ENCODE measurements at regions not wholly inside any gene's neighbourhood (a gene's known extent, or its start where the extent isn't known, plus 50 kb on each side); places are given as distances from the start of the nearest gene placed in this dataset.

DNA sequence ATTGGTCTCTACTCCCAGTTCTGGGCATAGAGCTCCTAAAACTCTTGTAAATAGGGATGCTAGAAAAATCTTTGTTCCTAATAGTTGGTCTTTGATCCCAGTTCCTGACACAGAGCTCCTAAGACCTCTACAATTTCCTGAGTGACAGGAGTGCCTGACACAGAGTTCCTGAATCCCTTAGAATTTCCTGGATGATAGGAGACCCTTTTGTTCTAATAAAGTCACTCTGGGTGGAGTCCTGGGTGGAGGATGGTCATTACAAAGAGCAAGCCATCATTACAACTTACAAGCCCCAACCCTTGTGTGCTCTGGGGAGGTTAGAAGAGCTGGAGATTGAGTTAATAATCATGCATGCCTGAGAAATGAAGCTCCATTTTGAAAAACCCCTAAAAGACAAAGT lies 58.4 kb downstream of the ZZZ3 start:
- Histone ChIP-seq H3K27ac (peak overlapping the region in 2 of 4 donors; percentile 27 to 36), H3K9me3 (no peaks in the 10 kb centered on the region), H3K27me3 (no peaks in the 10 kb centered on the region), H3K4me3 (no peak overlapping the region), H3K4me1 (peaks cover 0 to 3% (median 1%) of the 10 kb centered on the region in 4 donors), H3K36me3 (peaks cover 0 to 29% (median 0%) of the 10 kb centered on the region in 4 donors)
- no peak for ATAC-seq (ENCODE audit: low FRiP score in 2 of 2)
- TF ChIP-seq POLR2A (IDR thresholded peaks at IDR 0.05) (no peak), EP300 (IDR thresholded peaks at IDR 0.05) (no peak), POLR2AphosphoS5 (IDR thresholded peaks at IDR 0.05) (no peak)
- TF ChIP-seq, protein P1, sequence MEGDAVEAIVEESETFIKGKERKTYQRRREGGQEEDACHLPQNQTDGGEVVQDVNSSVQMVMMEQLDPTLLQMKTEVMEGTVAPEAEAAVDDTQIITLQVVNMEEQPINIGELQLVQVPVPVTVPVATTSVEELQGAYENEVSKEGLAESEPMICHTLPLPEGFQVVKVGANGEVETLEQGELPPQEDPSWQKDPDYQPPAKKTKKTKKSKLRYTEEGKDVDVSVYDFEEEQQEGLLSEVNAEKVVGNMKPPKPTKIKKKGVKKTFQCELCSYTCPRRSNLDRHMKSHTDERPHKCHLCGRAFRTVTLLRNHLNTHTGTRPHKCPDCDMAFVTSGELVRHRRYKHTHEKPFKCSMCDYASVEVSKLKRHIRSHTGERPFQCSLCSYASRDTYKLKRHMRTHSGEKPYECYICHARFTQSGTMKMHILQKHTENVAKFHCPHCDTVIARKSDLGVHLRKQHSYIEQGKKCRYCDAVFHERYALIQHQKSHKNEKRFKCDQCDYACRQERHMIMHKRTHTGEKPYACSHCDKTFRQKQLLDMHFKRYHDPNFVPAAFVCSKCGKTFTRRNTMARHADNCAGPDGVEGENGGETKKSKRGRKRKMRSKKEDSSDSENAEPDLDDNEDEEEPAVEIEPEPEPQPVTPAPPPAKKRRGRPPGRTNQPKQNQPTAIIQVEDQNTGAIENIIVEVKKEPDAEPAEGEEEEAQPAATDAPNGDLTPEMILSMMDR (IDR thresholded peaks at IDR 0.05), result no peak
- DNase-seq, result no peak

DNA sequence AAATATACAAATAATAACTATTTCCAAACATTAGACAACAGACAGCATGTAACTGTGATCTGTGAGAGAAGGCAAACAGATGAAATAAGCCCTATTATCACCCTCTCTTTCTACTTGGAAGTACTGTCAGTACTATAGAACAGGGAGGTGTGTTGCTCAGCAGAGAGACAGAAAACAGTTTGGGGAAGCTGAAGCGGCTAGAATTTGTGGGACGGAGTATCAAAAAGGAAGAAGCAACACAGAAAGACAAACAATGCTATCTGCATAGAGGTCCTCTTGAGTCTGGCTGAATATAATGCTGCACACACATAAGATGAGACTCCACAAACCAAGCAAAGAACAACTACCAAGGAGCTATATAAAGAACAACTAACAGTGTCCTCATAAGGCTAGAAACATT lies 59.4 kb downstream of the ZZZ3 start:
- TF ChIP-seq EP300 (IDR thresholded peaks at IDR 0.05), result no peak
- Histone ChIP-seq H3K27ac (peak overlapping the region in 1 of 4 donors; percentile 9), H3K27me3 (no peaks in the 10 kb centered on the region), H3K9me3 (no peaks in the 10 kb centered on the region), H3K4me3 (no peak overlapping the region), H3K4me1 (peaks cover 0 to 3% (median 1%) of the 10 kb centered on the region in 4 donors), H3K36me3 (peaks cover 0 to 26% (median 0%) of the 10 kb centered on the region in 4 donors)
- no peak for DNase-seq
- WGBS, 2 donors, result 49 to 60% methylated on average over 2 of the region's 2 CpGs
- no peak for ATAC-seq (ENCODE audit: low FRiP score in 2 of 2)

DNA sequence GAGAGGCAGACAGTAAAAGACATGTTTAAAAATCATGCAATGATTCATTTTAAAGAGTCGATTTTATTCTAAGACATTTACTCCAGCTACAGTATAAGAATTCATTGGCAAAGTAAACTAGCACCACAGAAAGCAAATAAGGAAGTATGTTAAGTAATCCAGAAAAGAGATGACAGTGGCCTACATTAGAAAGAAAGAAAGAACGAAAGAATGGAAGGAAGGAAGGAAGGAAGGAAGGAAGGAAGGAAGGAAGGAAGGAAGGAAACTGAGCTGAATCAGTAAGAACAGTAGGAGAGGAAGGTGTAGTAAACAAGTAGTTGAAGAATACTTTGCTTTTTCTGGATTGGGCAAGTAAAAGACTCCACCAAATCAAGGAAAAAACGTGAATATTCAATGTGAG lies 62.2 kb downstream of the ZZZ3 start:
- Histone ChIP-seq H3K27me3 (no peaks in the 10 kb centered on the region), H3K27ac (no peak overlapping the region), H3K36me3 (peaks cover 0 to 24% (median 0%) of the 10 kb centered on the region in 4 donors), H3K4me1 (peaks cover 0 to 3% (median 1%) of the 10 kb centered on the region in 4 donors), H3K4me3 (no peak overlapping the region), H3K9me3 (no peaks in the 10 kb centered on the region)
- WGBS, 2 donors, result 57 to 64% methylated on average over 3 of the region's 3 CpGs
- no peak for TF ChIP-seq POLR2AphosphoS5 (IDR thresholded peaks at IDR 0.05)
- no peak for TF ChIP-seq POLR2A (IDR thresholded peaks at IDR 0.05)
- no peak for TF ChIP-seq EP300 (IDR thresholded peaks at IDR 0.05)
- TF ChIP-seq, protein P1 (IDR thresholded peaks at IDR 0.05), result no peak
- DNase-seq, result no peak
- ATAC-seq (ENCODE audit: low FRiP score in 2 of 2), result no peak

DNA sequence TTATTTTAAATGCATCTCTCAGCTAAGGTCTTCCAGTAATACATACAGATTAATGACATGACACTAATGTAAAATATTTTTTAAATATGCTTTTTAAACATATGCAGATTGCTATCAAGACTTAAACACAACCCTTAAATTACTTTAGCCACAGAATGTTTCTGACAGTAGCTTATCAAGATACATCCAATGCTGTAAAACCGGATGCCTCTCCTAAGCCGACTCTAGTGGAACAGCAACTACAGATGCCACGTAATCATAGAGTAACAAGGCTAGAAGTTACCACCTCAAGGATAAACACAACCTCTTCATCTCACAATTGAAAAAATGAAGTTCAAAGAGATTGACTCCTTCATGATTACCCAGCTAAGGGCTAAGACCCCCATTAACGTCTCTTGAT lies 68.4 kb downstream of the ZZZ3 start:
- H3K27ac ChIP-seq, result no peak overlapping the region
- 95 to 98% methylated on average over 4 of the region's 4 CpGs for WGBS, 2 donors

More for the DNA sequence above, 68.4 kb downstream of the ZZZ3 start:
- no peak for ATAC-seq (ENCODE audit: low FRiP score in 2 of 2)
- Histone ChIP-seq H3K4me3 (no peak overlapping the region), H3K36me3 (peaks cover 0 to 6% (median 0%) of the 10 kb centered on the region in 4 donors), H3K27me3 (no peaks in the 10 kb centered on the region), H3K9me3 (peaks cover 5 to 8% (median 7%) of the 10 kb centered on the region in 4 donors), H3K4me1 (no peaks in the 10 kb centered on the region)
- no peak for DNase-seq
- TF ChIP-seq POLR2A (IDR thresholded peaks at IDR 0.05), result no peak
- TF ChIP-seq POLR2AphosphoS5 (IDR thresholded peaks at IDR 0.05), result no peak
- TF ChIP-seq, protein P1 (IDR thresholded peaks at IDR 0.05), result no peak
- TF ChIP-seq EP300 (IDR thresholded peaks at IDR 0.05), result no peak

Small RNAs in the stretch of these regions (small RNA-seq; reads per million reads assigned to genes)
- gene RNA5SP20, result 0 reads per million in 4 donors
